HG03571 (cell line): ENCODE measurements at regions not wholly inside any gene's neighbourhood (a gene's known extent, or its start where the extent isn't known, plus 50 kb on each side); places are given as distances from the start of the nearest gene placed in this dataset.

ENCODE experiments used
- ATAC-seq: cut with Tn5 transposase; IDR thresholded peaks from one replicate; pipeline ENCODE4 v1.9.1; 2021; ENCODE audit not compliant: unreplicated experiment

DNA sequence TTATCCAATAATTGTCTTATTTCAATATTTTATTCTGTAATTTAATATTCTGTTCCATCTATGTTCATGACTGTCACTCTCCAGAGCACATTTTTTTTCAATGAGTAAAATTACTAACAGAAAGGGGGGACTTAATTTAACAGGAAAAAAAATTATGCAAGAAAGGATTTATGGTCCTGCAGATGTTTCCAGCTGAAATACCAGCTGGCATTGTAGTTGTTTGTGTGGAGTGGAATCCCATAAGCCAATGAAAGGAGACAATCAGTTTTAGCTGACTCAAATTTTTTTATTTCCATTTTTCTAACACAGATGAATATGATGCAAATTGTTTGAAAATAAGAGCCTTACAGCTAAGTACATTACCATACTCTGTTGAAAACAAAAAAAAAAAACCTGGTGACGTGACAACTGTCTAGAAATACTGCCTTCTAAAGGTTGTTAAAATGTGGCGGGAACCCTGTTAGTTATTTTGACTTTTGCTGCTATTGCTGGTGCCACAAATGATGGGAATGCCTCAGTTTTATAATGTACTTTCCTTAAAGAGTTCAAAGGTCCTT, 389.1 kb downstream of the ETS1 start:
- ATAC-seq = no peak

DNA sequence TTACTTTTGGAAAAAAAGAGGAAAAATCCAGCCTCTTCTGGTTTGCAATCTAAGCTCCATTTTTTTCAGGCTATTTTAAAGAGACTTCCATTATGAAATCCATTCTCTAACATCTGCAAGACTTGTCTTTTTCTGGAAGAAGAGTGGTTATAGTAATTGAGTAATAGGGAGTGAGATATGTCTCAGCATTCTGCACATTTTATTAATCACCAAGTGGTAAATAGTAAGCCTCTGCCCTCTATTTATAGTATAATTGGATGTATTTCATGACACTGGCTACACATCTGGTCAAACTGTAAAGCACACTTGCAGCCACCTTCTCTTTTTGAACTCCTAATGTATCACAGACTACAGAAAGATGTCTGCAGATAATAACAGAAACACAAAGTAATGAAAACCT, 391.1 kb downstream of the ETS1 start:
- ATAC-seq = no peak

DNA sequence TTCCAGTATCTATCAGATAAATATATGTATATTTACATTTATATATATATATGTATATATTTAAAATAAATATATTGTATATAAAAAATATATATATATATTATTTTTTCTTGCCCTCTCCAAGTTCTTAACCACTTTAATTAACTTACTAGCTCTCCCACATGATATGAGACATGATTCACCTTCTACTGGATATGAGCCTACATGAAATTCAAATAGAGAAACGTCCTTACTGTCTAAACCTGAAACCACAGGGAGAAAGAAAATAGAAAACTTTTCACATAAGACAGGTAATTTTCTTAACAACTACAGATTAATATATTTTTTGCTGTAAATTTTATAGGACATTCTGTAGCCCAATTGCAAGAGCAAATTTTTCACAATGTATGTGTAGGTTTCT, 391.6 kb downstream of the ETS1 start:
- ATAC-seq = no peak

DNA sequence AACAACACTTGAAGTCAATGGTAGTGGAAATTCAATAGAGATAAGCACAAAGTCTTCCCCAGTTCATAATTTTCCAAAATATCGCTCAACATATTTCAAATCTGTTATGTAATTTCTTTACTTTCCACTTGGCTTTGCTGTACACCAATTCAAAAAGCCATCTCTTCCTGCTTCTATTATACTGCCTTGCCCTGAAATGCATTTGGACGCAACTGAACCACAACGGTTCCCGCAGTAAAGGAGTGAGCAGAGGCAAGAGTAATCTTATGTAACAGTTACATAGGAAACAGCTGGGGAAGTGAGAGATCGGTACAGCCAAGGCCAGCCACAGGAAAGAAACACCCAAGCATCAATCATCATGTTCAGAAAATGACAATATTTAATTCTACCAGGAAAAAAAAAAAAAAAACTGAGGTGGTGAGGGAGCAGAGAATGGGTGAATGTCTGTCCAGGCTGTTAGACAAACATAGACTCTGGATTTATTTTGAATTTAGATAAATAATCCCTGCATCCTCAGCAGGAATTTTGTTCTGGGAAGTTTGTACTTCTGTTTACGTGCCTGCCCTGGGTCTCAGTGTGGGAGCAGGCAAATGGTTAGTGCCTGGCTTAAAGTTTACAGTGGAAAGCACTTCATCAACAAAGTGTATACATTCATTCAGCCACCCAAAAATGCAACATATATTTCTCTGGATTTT, 392.2 kb downstream of the ETS1 start:
- ATAC-seq = no peak

DNA sequence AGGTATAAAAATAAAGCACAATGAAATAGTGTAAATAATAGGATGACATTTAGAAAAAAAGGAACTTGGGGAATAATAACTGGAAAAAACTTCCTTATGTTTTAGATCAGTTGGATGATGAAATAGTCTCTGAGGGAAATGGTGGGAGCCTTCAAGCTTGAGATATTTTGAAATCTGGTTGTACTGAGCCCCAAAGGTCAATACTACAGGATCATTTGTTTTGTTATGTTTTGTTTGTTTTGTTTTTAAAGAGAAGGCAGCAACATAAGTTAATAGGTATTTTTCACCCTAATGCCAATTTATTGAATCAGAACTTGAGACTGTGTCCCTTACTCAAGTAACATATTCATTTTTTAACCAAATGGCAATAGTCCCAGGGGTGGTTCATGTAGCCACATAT, 393.1 kb downstream of the ETS1 start:
- ATAC-seq = no peak

DNA sequence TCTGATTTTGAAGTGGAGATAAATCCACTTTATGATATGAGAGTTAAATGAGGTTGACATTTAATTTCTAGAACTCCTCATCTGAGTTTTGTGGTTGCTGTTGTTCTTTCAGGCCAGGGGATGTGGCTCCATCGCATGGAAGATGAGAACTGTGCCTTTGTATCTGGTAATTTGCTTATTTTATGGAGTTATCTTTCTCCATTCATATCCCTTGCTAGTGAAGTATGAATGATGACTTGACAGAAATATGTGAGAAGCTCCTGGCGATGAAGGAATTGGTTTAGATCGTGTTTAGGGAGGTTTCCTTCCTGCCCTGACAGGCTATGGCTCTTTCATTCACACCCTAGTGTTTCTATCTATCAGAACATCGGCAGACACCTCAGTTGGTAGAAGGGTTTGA, 393.7 kb downstream of the ETS1 start:
- no peak for ATAC-seq

DNA sequence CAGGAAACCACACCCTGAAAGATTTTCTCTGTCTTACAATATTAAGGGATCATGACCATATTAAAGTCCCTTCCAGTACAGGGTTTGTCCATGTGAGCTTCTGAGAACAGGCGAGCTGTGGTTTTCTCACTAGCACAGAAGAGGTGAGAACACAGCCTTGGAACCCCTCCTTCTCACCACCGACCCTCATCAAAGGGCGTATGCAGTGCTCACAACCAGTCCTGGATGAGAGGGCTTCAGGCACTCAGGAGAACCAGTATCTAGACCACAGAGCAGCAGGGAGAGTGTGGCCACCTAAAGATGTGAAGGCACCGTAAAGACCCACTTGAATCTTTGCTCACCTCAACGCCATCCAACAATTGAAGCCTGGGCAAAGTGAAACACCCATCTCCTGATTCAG, 397.0 kb downstream of the ETS1 start:
- no peak for ATAC-seq

DNA sequence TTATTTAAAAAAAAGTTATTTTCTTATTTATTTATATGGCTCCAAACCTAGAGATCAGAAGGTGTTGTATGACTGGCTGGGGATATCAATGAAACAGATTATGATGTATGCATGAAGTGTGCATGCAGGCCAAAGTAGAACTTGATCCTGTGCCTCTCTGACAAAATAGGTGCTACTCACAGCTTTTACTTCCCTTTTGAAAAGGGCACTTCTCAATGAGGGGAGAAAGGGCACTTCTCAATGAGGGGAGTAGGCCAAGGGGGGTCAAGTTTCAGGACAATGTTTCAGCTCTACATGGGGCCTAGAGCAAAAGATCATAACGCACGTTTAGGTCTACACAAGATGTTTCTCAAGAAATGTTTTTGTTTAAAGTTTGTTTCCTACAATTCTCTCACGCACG, 397.5 kb downstream of the ETS1 start:
- ATAC-seq = no peak

DNA sequence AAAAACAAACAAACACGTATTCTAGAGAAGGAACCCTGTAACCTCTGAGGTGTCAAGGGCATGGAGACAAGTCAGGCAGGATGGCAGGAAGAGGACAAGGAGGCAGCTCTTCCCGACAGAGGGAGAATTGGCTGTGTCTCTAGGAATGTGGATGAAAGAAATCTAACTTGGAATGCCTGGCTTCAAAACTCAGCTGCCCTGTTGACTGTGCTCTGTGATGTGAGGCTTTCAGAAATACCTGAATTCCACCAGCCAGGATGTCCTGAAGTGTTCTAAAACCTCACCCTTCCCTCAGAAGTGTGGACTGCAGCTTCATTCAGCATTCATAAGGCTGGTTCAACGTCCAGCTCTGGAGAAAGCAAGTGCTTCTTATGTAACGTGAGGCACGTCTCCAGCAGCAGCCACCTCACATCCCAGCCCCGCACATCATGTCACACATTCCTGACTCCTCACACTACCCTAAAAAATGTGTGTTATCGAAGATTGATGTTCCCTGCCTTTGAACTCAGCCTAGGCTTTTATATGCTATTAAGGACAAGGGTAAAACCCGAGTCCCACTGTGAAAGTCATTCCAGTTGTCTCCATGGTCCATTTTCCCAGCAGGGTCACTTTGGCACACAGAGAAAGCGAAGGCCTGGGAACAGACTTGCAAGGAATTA, 398.9 kb downstream of the ETS1 start:
- ATAC-seq = no peak

DNA sequence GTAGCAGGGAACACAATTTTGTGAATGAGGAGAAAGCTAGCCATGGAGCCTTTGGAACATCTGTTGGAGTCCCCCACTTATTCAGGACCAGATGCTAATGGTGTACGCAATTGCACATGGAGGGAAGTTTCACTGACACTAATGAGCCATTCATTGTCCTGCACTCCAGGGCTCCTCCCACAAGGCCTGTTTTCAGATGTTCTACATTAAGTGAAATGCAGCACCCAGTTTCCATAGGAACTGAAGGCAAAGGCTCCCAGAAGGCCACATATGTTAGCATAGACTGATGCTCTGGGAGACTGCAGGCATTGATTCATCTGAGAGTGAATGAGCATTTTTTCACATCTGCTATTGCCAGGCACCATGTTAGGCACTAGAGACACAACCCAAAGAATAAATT, 399.5 kb downstream of the ETS1 start:
- ATAC-seq = no peak

DNA sequence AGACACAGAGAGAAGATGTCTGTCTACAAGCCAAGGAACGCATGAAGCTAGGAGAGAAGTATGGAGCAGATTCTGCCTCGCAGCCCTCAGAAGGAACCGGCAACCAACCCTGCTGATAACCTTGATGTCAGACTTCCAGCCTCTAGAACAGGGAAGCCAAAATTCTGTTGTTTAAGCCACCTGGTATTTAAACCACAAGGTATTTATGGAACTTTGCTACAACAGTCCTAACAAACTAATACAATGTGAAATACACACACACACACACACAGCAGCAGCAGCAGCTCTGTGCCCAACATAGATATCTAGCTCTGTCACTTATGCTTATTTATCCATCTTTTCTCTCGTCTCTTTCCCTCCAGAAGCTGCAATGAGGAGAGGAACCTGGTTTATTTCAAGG, 400.0 kb downstream of the ETS1 start:
- no peak for ATAC-seq

DNA sequence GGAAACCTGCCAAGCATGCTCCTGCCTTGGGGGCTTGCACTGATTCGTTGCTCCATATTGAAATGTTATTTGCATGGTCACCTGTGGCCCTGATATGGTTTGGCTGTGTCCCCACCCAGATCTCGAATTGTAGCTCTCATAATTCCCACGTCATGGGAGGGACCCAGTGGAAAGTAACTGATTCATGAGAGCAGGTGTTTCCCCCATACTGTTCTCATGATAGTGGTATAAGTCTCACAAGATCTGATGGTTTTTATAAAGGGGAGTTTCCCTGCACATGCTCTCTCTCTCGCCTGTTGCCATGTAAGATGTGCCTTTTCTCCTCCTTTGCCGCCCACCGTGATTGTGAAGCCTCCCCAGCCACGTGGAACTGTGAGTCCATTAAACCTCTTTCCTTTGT, 402.4 kb downstream of the ETS1 start:
- ATAC-seq = no peak

DNA sequence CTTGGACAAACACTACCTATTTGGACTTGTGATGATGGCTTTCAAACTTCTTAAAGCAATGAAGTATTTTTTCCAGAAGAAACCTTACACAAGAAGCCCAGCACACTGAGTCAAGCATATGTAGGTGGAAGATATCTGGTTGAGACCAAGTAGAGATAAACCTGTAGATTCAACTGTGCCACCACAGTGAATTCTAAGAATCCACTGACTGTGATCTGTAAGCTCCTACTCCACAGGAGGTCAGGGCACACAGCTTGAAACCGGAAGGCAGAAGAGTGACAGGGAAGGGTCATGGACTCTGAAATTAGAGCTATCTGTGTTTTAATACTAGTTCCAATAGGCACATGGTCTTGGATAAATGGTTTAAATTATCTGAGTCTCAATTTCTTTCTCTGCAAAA, 404.5 kb downstream of the ETS1 start:
- no peak for ATAC-seq

DNA sequence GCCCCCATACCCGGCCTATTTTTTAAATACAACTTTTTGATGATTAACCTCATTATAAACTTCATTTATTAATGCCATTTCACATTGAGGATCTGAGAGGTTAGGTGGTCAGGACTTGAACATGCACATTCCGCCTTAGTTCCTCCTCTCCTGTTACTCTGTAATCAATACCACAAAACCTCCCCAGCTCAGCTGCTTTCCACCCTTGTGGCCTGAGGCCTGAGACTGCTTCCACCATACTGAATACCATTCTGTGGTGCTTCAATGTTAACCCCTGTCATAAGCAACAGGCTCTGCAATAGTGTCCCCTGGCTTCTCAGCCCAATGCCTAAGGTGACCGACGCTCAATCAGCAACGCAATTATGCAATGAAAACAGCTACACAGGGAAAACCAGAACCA, 405.4 kb downstream of the ETS1 start:
- ATAC-seq = no peak

DNA sequence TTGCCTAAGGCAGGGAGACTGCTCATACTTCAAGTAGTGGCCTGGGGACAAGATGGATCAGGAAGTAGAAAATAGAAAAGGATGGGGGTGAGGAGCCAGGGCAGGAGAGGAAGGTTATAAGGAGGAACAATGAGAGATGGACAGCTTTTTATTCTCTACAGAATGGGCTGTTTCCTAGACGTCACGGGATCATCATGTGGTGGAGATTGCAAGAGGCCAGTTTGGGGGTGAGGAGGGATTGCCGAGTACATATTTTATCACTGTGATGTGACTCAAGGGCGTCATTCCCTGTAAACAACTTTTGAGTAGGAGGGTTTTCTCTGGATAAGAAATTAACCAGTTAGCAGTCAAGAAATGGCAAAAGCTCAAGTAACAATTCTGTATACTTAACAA, 406.3 kb downstream of the ETS1 start:
- ATAC-seq = no peak

DNA sequence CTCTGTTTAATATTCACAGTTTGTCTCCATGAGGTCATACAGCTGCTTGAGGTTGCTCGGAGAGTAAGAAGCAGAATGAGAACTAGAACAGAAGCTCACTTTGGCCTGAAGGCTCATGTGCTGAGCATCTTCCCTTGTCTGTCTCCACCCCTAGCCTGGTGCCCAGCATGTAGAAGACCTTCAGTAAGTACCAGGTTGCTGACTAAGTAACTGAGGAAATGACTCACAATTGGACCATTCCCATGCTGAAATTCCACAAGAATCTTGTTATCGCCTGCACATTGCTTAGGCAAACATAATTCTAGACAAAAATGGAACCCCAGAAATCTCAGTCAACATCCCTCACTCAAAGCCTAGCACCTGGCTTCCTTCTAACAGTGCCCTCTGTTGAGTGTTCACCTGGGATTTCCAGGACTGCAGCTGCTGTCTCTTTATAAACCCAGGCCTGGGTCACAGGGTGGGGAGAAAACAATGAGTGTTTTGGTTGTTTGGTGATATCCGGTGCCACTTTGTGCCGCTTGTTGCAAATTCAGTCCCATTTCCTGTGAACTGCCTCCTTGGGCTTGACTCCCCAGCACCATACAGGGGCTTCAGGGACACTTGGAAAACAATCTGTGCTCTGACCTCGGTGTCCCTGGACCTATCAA, 406.8 kb downstream of the ETS1 start:
- no peak for ATAC-seq

DNA sequence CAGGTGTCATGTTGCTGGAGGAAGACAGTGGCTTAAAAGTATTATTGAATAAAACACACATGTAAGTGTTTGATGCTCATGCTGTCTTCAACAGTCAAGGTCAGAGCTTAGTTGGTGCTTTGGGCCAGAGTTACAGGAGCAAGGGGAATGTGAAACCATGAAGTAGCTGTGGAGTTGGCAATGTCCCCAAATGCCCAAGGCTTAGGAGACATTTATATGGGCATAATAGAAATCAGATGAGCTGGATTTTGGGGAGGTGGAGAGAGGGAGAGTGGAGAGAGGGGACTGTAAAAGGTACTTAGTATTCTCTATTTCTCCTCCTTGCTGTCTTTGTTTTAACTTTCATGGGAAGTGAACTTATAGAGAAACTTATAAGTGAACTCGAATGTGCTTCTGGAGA, 407.8 kb downstream of the ETS1 start:
- ATAC-seq = no peak

DNA sequence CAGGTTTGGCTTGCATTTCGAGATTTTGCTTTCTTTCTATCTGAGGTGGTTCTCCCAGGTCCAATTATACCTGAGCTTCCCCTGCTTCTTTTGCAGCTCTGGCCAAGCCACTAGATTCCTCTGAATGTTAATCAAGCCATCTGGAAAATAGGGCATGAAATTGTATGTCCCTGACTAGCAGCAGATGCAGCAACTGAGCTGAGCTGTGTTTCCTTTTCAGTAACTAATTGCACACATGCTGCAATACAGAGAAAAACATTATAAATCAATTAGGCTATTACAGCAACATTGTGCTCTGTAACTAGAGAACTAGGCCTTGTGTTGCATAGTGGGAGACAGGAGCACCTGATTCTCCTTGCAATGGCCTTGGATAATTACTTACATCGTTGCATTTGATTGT, 408.3 kb downstream of the ETS1 start:
- ATAC-seq = no peak

DNA sequence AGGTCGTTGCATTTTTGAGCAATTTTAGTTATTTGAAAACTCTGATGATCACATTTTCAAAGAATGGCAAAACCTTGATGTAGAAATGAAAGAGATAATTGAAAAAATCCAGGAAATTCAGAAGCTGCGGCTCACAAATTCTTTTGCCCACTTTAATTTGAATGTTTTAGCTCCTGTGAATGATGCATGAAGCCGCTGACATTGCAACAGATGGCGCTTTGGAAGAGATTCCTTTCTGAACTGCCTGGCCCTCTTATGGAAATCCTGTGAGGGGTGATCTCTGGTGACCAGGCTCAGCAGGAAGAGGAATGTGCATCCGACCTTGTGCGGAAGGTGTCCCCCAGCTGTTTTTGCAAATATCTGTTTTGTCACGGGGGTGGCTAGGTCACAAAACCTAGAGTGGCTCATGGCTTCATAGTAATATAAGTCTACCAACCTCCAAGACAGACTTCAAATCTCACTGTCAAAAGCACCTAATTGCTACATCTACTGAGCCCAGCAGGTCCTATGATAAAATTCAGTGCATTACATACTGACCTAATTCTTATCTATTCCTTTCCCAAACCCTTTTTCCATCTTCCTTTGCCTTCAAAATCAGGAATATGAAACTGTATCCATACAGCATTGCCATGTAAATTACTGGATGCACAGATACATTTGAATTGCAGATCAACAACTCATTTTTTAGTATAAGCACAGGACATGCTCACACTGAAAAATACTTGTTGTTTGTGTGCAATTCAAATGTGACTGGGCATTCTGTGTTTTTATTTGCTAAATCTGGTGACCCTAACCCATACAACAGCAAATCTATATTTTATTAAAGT, 412.7 kb downstream of the ETS1 start:
- no peak for ATAC-seq

DNA sequence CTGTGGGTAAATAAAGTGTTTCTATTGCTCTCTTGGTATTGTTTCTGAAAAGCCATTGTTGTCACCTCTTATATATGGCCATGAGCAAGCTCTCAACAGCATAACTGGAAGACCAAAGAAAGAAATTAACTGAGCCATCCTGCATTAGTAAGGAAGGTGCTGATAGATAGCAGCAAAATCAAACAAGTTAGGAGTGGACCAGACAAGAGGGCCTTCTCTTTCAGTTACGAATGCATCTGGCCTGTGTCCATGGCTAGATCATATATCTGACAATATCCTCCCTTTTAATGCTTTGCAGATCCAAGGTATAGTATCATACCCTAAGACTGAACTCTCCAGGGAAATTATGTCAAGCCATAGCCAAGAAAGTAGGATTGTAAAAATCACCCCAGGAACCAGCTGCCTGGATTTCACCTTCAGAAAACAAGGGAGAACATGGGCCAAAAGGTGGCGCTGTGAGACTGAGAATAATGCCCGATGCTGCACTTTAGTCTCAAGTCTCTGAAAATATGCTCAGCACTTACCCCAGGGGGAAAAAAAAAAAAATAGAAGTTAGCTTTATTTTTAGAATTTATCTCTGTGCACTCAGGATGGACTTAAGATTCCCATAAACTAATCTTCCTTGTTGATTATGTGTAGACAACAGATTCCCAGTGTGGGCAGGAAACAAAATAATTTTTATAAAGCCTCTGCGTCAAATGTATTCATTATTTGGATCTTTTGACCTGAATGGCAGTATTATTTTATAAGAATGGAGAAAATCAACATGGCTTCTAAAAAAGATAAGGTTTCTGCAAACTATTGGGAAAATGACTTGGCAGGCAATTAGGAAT, 415.1 kb downstream of the ETS1 start:
- ATAC-seq = peak; percentile 59

DNA sequence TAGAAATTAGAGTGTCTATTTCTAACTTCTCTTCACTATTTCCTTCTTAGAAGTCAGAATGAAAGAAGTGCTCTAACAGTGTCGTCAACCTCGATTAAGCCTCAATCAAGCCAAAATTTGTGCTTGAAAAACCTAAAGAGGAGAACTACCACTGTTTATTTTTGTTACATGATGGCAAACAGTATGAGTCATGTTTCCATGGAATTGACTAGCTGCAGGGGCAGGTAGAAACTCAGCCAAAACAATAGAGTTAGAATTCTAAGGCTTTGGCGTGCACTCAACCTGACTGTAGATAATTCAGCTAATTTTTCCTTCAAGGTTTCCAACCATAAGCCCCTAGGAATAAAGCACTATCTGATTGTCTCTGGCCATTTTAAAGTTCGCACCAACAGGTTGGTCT, 415.9 kb downstream of the ETS1 start:
- no peak for ATAC-seq
